ENCODE measurements at regions not wholly inside any gene's neighbourhood (a gene's known extent, or its start where the extent isn't known, plus 50 kb on each side); places are given as distances from the start of the nearest gene placed in this dataset.

DNA sequence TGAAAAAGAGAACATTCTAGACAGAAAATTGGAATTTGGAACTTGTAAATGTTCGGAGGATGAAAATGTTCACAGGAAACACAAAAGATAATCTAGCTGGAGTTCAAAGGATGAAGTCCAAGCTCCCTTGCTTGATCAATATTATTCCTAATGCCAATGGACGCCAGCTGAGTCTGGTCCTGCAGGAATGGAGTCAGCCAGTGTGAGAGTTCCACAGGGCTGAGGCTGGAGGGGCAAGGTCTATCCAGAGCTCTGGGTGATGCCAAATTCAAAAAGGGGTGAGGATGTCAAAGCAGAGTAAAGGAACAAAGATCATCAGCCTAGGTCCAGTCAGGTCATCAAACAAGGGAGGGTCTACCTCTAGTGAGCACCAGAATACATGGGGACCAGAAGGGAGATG, 78.5 kb upstream of the CTNNA2 start:
- TF ChIP-seq, protein P1, sequence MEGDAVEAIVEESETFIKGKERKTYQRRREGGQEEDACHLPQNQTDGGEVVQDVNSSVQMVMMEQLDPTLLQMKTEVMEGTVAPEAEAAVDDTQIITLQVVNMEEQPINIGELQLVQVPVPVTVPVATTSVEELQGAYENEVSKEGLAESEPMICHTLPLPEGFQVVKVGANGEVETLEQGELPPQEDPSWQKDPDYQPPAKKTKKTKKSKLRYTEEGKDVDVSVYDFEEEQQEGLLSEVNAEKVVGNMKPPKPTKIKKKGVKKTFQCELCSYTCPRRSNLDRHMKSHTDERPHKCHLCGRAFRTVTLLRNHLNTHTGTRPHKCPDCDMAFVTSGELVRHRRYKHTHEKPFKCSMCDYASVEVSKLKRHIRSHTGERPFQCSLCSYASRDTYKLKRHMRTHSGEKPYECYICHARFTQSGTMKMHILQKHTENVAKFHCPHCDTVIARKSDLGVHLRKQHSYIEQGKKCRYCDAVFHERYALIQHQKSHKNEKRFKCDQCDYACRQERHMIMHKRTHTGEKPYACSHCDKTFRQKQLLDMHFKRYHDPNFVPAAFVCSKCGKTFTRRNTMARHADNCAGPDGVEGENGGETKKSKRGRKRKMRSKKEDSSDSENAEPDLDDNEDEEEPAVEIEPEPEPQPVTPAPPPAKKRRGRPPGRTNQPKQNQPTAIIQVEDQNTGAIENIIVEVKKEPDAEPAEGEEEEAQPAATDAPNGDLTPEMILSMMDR (IDR thresholded peaks at IDR 0.05): no peak
- Histone ChIP-seq H3K9me3 (no peaks in the 10 kb centered on the region), H3K27ac (no peak overlapping the region), H3K27me3 (ENCODE audit: low read depth) (no peaks in the 10 kb centered on the region), H3K4me3 (no peak overlapping the region), H3K36me3 (no peaks in the 10 kb centered on the region), H3K4me1 (no peaks in the 10 kb centered on the region)
- DNase-seq (no peak), ATAC-seq (no peak)
- intact Hi-C loops (cut with DNase I): no loop called here

DNA sequence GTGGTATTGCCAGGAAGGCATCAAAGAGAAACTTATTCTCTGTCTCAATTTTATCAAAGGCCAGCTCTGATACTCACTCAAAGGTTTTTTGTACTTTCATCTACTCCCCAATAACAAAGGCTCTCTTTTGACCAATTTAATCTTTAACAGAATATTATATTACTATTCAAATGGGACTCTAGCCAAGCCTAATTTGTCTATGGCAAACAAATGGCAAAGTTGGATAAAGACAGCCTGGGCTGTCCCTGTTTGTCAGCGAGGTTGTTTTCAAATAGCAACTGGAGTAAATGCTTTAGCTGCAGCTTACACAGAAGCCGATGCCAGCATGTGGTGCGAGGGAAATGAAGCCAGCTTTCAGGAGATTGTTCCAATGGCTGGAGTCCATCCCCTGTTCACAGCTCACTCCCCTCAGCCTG, 80.1 kb upstream of the CTNNA2 start:
- TF ChIP-seq, protein P1 (IDR thresholded peaks at IDR 0.05): no peak
- DNase-seq (no peak), ATAC-seq (no peak)
- no peak overlapping the region for H3K27ac ChIP-seq
- intact Hi-C loops (cut with DNase I): no loop called here
- no peaks in the 10 kb centered on the region for H3K9me3 ChIP-seq
- H3K4me1 ChIP-seq: no peaks in the 10 kb centered on the region
- no peaks in the 10 kb centered on the region for H3K36me3 ChIP-seq
- H3K27me3 ChIP-seq (ENCODE audit: low read depth): no peaks in the 10 kb centered on the region
- no peak overlapping the region for H3K4me3 ChIP-seq

DNA sequence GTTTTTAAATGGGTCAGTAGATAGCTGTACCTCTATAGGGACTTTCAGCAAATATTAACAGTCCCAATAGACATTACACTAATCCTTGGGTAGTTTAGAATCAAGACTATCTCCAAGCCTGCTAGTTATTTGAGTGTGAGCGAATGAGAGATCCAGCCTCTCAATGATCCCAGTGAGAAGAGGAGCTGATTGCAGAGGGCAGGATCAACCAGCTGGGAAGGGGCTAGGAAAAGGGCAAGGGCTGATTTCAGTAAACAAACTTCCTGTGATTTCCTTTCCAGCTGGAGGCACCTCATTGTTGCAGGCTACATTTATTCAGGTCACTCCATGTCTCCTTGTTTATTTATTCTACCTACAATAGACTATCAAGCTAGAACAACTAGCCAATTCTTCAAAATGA, 84.1 kb upstream of the CTNNA2 start:
- no peak overlapping the region for H3K4me3 ChIP-seq
- DNase-seq: no peak
- intact Hi-C loops (cut with DNase I): no loop called here
- no peak for ATAC-seq
- H3K4me1 ChIP-seq: no peaks in the 10 kb centered on the region
- no peak overlapping the region for H3K27ac ChIP-seq
- H3K9me3 ChIP-seq: no peaks in the 10 kb centered on the region
- no peaks in the 10 kb centered on the region for H3K27me3 ChIP-seq (ENCODE audit: low read depth)
- TF ChIP-seq, protein P1 (IDR thresholded peaks at IDR 0.05): no peak
- no peaks in the 10 kb centered on the region for H3K36me3 ChIP-seq

DNA sequence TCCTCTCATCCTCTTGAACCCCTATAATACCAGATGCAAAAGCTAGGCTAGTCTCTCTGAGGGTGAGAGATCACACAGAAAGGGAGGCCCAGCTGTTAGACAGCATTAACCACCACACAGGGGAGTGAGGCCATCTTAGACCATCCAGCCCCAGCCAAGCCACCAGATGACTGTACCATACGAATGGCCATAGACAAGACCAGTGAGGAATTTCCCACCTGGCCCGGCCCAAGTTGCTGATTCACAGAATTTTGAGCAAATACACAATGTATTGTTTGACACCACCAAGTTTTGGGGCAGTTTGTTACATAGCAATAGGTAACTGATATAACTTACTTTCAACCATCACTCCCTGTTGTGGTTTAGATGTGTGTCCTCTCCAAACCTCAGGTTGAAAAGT, 98.2 kb upstream of the CTNNA2 start:
- no peak for ATAC-seq
- H3K4me1 ChIP-seq: no peaks in the 10 kb centered on the region
- no peak for DNase-seq
- no peak overlapping the region for H3K27ac ChIP-seq
- H3K27me3 ChIP-seq (ENCODE audit: low read depth): no peaks in the 10 kb centered on the region
- TF ChIP-seq, protein P1 (IDR thresholded peaks at IDR 0.05): no peak
- H3K36me3 ChIP-seq: no peaks in the 10 kb centered on the region
- intact Hi-C loops (cut with DNase I): no loop called here
- H3K9me3 ChIP-seq: no peaks in the 10 kb centered on the region
- no peak overlapping the region for H3K4me3 ChIP-seq

DNA sequence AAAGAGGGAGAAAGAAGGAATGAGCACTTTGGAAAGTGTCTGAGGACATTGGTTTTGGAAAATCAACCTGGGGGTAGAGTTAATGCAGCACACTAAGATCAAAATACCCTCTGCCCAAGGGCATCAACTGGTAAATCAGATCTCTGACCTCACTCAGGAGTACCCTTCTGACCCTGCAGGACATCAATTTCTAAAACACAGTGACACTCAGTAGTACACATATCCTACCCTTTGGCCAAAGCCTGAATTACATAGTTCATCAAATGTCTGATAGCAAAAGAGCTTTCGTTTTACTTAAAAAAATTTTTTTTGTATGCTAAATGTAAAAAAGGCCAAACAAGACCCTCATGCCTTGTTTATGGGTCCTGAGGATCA, 118.4 kb upstream of the CTNNA2 start:
- Histone ChIP-seq H3K27ac (no peak overlapping the region), H3K9me3 (no peaks in the 10 kb centered on the region), H3K4me3 (no peak overlapping the region), H3K27me3 (ENCODE audit: low read depth) (no peaks in the 10 kb centered on the region), H3K36me3 (no peaks in the 10 kb centered on the region), H3K4me1 (no peaks in the 10 kb centered on the region)
- DNase-seq: no peak
- TF ChIP-seq, protein P1 (IDR thresholded peaks at IDR 0.05): no peak
- ATAC-seq: no peak
- intact Hi-C loops (cut with DNase I): no loop called here
